ENCODE measurements at regions not wholly inside any gene's neighbourhood (a gene's known extent, or its start where the extent isn't known, plus 50 kb on each side); places are given as distances from the start of the nearest gene placed in this dataset.

GRCh38 chr13:100904293-100904976 lies 229.8 kb upstream of the TMTC4 start:
- H3K27ac Mint-ChIP-seq, result no peak overlapping the region
- no peaks in the 10 kb centered on the region for H3K4me1 Mint-ChIP-seq (ENCODE audit: low read depth)

GRCh38 chr13:100899720-100900316 lies 225.2 kb upstream of the TMTC4 start:
- no peak overlapping the region for H3K4me3 Mint-ChIP-seq
- H3K9me3 Mint-ChIP-seq, result no peaks in the 10 kb centered on the region
- peaks cover 2% of the 10 kb centered on the region for H3K27me3 Mint-ChIP-seq (ENCODE audit: low read depth)
- DNase-seq (ENCODE audit: low spot score), result no peak
- no peaks in the 10 kb centered on the region for H3K36me3 Mint-ChIP-seq (ENCODE audit: low read depth)
- no peaks in the 10 kb centered on the region for H3K4me1 Mint-ChIP-seq (ENCODE audit: low read depth)
- no peak overlapping the region for H3K27ac Mint-ChIP-seq

More at GRCh38 chr13:100904293-100904976, 229.8 kb upstream of the TMTC4 start:
- Mint-ChIP-seq H3K27me3 (ENCODE audit: low read depth) (peaks cover 2% of the 10 kb centered on the region), H3K36me3 (ENCODE audit: low read depth) (no peaks in the 10 kb centered on the region), H3K4me3 (no peak overlapping the region), H3K9me3 (no peaks in the 10 kb centered on the region)
- no peak for DNase-seq (ENCODE audit: low spot score)

- Mint-ChIP-seq H3K27me3 (ENCODE audit: low read depth) (peaks cover 2% of the 10 kb centered on the region), H3K4me3 (no peak overlapping the region), H3K27ac (no peak overlapping the region), H3K36me3 (ENCODE audit: low read depth) (no peaks in the 10 kb centered on the region), H3K4me1 (ENCODE audit: low read depth) (no peaks in the 10 kb centered on the region), H3K9me3 (no peaks in the 10 kb centered on the region)
- no peak for DNase-seq (ENCODE audit: low spot score)
Observed at GRCh38 chr13:100898431-100898830, 223.8 kb upstream of the TMTC4 start.

DNA sequence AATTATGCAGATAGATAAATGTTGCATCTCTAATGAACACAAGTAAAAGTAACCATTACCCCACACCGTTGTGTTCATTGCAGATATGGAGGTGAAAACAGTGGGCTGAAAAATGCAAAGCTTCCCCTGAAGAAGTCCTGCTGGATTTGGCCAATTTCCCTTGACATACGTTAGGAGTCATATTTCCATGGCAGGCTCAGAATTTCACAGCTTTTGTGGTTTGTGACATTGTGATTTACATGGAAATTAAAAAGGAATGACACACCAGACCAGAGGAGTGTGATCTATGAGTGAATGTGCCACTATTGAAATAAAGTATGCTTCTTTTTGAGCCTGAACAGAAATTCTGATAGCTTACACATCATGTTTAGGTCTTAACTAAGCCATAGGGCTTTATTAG lies 221.1 kb upstream of the TMTC4 start:
- H3K4me1 Mint-ChIP-seq (ENCODE audit: low read depth), result no peaks in the 10 kb centered on the region
- peaks cover 3% of the 10 kb centered on the region for H3K27me3 Mint-ChIP-seq (ENCODE audit: low read depth)
- no peak for DNase-seq (ENCODE audit: low spot score)
- H3K4me3 Mint-ChIP-seq, result no peak overlapping the region
- H3K36me3 Mint-ChIP-seq (ENCODE audit: low read depth), result no peaks in the 10 kb centered on the region
- H3K9me3 Mint-ChIP-seq, result no peaks in the 10 kb centered on the region
- no peak overlapping the region for H3K27ac Mint-ChIP-seq

GRCh38 chr13:100892981-100893380 lies 218.4 kb upstream of the TMTC4 start:
- no peak for DNase-seq (ENCODE audit: low spot score)
- peaks cover 4% of the 10 kb centered on the region for H3K9me3 Mint-ChIP-seq
- no peaks in the 10 kb centered on the region for H3K4me1 Mint-ChIP-seq (ENCODE audit: low read depth)
- H3K4me3 Mint-ChIP-seq, result no peak overlapping the region
- H3K27ac Mint-ChIP-seq, result no peak overlapping the region
- H3K27me3 Mint-ChIP-seq (ENCODE audit: low read depth), result peaks cover 3% of the 10 kb centered on the region
- H3K36me3 Mint-ChIP-seq (ENCODE audit: low read depth), result no peaks in the 10 kb centered on the region

DNA sequence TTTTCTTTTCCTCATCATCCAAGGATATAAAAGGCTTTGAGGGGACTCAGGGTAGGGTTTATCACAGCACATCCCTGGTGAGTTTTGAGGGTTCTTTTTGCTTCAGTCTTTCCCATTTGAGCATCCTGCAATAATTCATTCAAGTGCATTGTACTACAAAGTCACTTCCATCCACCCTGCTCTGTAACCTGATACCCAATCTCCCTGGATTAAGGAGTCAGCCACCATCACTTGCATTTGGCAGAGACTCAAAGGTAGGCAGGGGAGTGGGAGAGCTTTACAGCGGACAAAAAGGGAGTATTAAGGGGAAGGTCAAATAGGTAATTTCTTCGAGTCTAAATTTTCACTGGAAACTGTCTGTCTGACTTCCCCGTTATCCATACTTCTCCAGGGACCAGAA lies 216.1 kb upstream of the TMTC4 start:
- peaks cover 4% of the 10 kb centered on the region for H3K9me3 Mint-ChIP-seq
- no peak overlapping the region for H3K27ac Mint-ChIP-seq

DNA sequence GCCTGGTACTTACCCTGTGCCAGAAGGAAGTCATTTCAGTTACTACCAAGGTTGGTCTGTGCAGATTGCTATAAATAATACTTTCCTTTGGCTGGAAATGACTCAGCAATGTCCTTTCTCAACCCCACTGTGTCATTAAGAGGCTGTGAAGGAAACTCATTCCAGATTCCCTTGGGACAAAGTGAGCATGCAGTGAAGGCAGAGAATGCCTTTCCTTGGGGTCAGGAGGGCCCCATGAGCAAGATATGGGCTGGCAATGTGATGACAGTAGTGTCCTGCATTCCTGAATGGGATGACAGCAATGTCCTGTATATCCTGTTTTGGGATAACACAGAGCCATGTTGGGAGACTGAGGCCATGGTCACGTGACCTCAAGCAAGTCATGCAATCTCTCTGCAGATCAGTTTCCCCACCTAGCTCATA lies 213.1 kb upstream of the TMTC4 start:
- DNase-seq (ENCODE audit: low spot score), result no peak

More for the DNA sequence above, 216.1 kb upstream of the TMTC4 start:
- Mint-ChIP-seq H3K4me1 (ENCODE audit: low read depth) (no peaks in the 10 kb centered on the region), H3K27me3 (ENCODE audit: low read depth) (peaks cover 3% of the 10 kb centered on the region), H3K4me3 (no peak overlapping the region), H3K36me3 (ENCODE audit: low read depth) (no peaks in the 10 kb centered on the region)
- no peak for DNase-seq (ENCODE audit: low spot score)

GRCh38 chr13:100883453-100883852 lies 208.9 kb upstream of the TMTC4 start:
- Mint-ChIP-seq H3K9me3 (peaks cover 6% of the 10 kb centered on the region), H3K27ac (no peak overlapping the region), H3K36me3 (ENCODE audit: low read depth) (no peaks in the 10 kb centered on the region), H3K4me3 (no peak overlapping the region), H3K27me3 (ENCODE audit: low read depth) (peaks cover 18% of the 10 kb centered on the region), H3K4me1 (ENCODE audit: low read depth) (no peaks in the 10 kb centered on the region)
- DNase-seq (ENCODE audit: low spot score), result no peak

More for the DNA sequence above, 213.1 kb upstream of the TMTC4 start:
- Mint-ChIP-seq H3K36me3 (ENCODE audit: low read depth) (no peaks in the 10 kb centered on the region), H3K27ac (no peak overlapping the region), H3K27me3 (ENCODE audit: low read depth) (no peaks in the 10 kb centered on the region), H3K4me1 (ENCODE audit: low read depth) (no peaks in the 10 kb centered on the region), H3K9me3 (peaks cover 4% of the 10 kb centered on the region), H3K4me3 (no peak overlapping the region)

DNA sequence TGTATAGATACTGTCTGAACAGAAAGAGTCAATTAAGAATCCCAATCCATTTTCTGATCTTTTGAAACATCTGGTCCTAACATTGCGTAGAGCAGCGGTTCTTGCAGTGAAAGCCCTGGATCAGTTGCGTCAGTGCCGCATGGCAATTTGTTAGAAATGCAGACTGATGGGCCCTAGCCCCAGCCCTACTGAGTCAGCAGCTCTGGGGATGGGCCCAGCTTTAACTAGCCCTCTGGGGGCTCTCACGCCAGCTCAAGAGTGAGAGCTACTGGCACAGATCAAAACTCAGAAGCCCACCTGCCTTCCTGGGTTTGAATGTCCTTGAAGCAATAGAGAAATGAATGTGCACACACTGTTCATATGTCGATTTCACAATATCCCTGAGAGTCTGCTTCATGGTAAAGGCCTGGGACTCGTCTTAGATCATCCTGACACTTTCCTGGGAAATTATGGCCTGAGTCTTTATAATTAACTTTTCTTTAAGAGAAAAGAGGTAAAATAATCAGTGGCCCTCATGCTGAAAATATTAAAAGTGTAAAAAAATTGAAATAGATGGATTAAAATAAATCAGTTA lies 206.8 kb upstream of the TMTC4 start:
- H3K4me3 Mint-ChIP-seq, result no peak overlapping the region
- H3K36me3 Mint-ChIP-seq (ENCODE audit: low read depth), result no peaks in the 10 kb centered on the region
- no peak overlapping the region for H3K27ac Mint-ChIP-seq
- no peak for DNase-seq (ENCODE audit: low spot score)
- H3K27me3 Mint-ChIP-seq (ENCODE audit: low read depth), result peaks cover 18% of the 10 kb centered on the region
- H3K9me3 Mint-ChIP-seq, result peaks cover 8% of the 10 kb centered on the region
- no peaks in the 10 kb centered on the region for H3K4me1 Mint-ChIP-seq (ENCODE audit: low read depth)

DNA sequence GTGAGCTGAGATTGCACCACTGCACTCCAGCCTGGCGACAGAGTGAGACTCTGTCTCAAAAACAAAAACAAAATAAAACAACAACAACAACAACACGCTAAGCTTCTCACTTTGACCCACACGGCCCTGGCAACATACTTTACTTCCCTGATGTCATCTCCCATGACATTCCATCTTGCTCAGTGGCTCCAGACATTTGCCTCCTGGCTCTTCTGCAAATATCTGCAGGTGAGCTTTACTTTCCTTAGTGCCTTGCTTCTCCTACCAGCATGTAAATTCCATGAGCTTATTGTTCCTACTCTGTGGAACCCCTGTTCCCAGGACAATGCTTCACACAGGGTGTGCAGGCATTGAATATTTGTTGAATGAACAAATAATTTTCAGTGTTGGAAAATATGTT lies 205.6 kb upstream of the TMTC4 start:
- Mint-ChIP-seq H3K36me3 (ENCODE audit: low read depth) (no peaks in the 10 kb centered on the region), H3K27me3 (ENCODE audit: low read depth) (peaks cover 19% of the 10 kb centered on the region), H3K4me3 (no peak overlapping the region), H3K9me3 (peaks cover 12% of the 10 kb centered on the region), H3K27ac (no peak overlapping the region), H3K4me1 (ENCODE audit: low read depth) (peaks cover 10% of the 10 kb centered on the region)
- no peak for DNase-seq (ENCODE audit: low spot score)

DNA sequence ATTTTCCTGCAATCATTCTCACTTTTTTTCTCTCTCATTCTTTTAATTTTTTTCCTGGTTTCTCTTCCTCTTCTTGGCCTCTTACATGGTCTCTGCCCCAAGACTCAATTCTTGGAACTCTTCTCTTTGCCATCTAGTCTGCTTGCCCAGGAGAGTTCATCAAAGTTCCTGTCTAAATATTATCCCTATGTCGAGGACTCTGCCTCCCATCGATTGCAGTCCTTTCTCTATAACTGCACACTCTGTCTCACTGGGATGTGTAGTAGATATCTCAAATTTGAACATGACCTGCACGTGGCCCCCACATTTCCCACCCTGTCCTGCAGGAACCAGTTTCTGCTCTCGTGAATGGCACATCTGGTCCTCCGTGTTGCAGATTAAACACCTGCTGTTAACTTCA lies 204.7 kb upstream of the TMTC4 start:
- no peak overlapping the region for H3K4me3 Mint-ChIP-seq
- H3K36me3 Mint-ChIP-seq (ENCODE audit: low read depth), result no peaks in the 10 kb centered on the region
- no peak for DNase-seq (ENCODE audit: low spot score)
- peaks cover 12% of the 10 kb centered on the region for H3K9me3 Mint-ChIP-seq
- peaks cover 21% of the 10 kb centered on the region for H3K27me3 Mint-ChIP-seq (ENCODE audit: low read depth)
- H3K4me1 Mint-ChIP-seq (ENCODE audit: low read depth), result peaks cover 14% of the 10 kb centered on the region
- H3K27ac Mint-ChIP-seq, result no peak overlapping the region

GRCh38 chr13:100876044-100876403 lies 201.4 kb upstream of the TMTC4 start:
- no peak for DNase-seq (ENCODE audit: low spot score)
- Mint-ChIP-seq H3K9me3 (peaks cover 12% of the 10 kb centered on the region), H3K4me1 (ENCODE audit: low read depth) (peaks cover 14% of the 10 kb centered on the region), H3K27me3 (ENCODE audit: low read depth) (peaks cover 22% of the 10 kb centered on the region), H3K36me3 (ENCODE audit: low read depth) (no peaks in the 10 kb centered on the region), H3K27ac (no peak overlapping the region), H3K4me3 (peak overlapping the region; percentile 12)

DNA sequence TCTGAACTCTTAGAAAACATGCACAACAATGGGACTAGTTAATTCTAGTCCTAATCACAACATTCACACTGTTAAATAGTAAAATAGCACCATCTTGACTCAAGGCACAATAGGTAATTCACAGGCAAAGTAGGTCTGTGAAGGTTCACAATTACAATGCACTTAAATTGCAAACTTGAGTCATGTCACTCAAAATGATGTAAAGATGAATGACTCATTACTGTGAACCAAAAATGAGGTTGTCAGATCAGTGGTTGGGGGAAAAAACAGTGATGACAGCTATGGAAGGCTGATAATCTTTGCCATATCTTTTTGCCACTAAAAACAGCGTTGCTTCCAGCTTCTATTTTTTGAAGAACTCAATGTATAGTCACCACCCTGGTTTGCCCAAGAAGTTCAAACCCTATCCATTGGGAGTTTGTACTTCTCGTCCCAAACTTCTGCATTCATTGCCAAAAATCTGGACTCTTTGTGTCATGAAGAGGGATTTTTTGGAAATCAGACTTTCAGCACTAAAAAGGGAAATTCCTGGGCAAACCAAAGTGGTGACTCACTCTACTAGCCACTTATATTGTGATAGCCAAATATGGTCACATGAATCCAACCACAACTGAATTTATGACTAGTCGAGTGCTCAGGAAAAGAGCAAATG lies 200.9 kb upstream of the TMTC4 start:
- H3K4me3 Mint-ChIP-seq, result peak overlapping the region; percentile 4
- peaks cover 14% of the 10 kb centered on the region for H3K4me1 Mint-ChIP-seq (ENCODE audit: low read depth)
- DNase-seq (ENCODE audit: low spot score), result peak; percentile 51
- peaks cover 19% of the 10 kb centered on the region for H3K27me3 Mint-ChIP-seq (ENCODE audit: low read depth)
- peak overlapping the region; percentile 43 for H3K27ac Mint-ChIP-seq
- H3K9me3 Mint-ChIP-seq, result peaks cover 12% of the 10 kb centered on the region
- no peaks in the 10 kb centered on the region for H3K36me3 Mint-ChIP-seq (ENCODE audit: low read depth)

- Mint-ChIP-seq H3K36me3 (ENCODE audit: low read depth) (no peaks in the 10 kb centered on the region), H3K4me3 (no peak overlapping the region), H3K27me3 (ENCODE audit: low read depth) (peaks cover 10% of the 10 kb centered on the region), H3K9me3 (peaks cover 14% of the 10 kb centered on the region), H3K27ac (no peak overlapping the region), H3K4me1 (ENCODE audit: low read depth) (peaks cover 14% of the 10 kb centered on the region)
- DNase-seq (ENCODE audit: low spot score), result no peak
Observed at GRCh38 chr13:100872761-100873160, 198.2 kb upstream of the TMTC4 start.

All from T-helper 2 cell treated with Interferon-gamma antibody and Interleukin-4, amounts not matched to agents 5 μg/mL and 100 μg/mL, for 36 hours (primary cell).